HEK293 (cell line): ENCODE measurements at regions not wholly inside any gene's neighbourhood (a gene's known extent, or its start where the extent isn't known, plus 50 kb on each side); places are given as distances from the start of the nearest gene placed in this dataset.

Source experiments
- GLI4 ChIP-seq: fragments of 450-650 bp; formaldehyde crosslinking; IDR thresholded peaks from 2 replicates; pipeline ENCODE4 v1.5.1; 2016; ENCODE audit warnings: missing biosample characterization, missing genetic modification characterization
- KLF1 ChIP-seq: fragments of 450-650 bp; formaldehyde crosslinking; IDR thresholded peaks from 2 replicates; pipeline ENCODE4 v1.5.1; 2016; ENCODE audit warnings: missing biosample characterization, missing genetic modification characterization
- MEIS1 ChIP-seq: sonication (generic); formaldehyde crosslinking; IDR thresholded peaks from 2 replicates; pipeline ENCODE4 v1.8.1; 2022; ENCODE audit warnings: missing genetic modification reagents, mild to moderate bottlenecking, borderline replicate concordance
- ZFP69B ChIP-seq: fragments of 450-650 bp; formaldehyde crosslinking; IDR thresholded peaks from 2 replicates; pipeline ENCODE4 v1.5.1; 2016; ENCODE audit warnings: missing biosample characterization, missing genetic modification characterization
- TF ChIP-seq, protein P1 (sequence below): fragments of 450-650 bp; formaldehyde crosslinking; IDR thresholded peaks from 2 replicates; pipeline ENCODE4 v1.5.1; 2016; ENCODE audit warnings: missing biosample characterization, missing genetic modification characterization

DNA sequence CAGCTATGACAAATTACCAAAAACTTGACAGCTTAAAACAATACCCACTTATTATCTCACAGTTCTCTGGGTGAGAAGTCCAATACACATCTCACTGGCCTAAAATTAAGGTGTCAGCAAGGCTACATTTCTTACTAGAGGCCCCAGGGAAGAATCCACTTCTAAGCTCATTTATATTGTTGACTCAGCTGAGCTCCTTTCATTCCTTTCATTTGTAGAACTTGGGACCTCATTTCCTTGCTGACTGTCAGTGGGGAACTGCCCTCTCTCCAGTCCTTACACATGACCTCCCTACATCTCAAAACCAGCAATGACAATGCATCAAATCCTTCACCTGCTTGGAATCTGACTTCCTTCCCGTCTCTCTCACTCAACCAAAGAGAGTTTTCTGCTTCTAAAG lies 240.3 kb downstream of the IPMK start:
- TF ChIP-seq, protein P1, sequence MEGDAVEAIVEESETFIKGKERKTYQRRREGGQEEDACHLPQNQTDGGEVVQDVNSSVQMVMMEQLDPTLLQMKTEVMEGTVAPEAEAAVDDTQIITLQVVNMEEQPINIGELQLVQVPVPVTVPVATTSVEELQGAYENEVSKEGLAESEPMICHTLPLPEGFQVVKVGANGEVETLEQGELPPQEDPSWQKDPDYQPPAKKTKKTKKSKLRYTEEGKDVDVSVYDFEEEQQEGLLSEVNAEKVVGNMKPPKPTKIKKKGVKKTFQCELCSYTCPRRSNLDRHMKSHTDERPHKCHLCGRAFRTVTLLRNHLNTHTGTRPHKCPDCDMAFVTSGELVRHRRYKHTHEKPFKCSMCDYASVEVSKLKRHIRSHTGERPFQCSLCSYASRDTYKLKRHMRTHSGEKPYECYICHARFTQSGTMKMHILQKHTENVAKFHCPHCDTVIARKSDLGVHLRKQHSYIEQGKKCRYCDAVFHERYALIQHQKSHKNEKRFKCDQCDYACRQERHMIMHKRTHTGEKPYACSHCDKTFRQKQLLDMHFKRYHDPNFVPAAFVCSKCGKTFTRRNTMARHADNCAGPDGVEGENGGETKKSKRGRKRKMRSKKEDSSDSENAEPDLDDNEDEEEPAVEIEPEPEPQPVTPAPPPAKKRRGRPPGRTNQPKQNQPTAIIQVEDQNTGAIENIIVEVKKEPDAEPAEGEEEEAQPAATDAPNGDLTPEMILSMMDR (tag by site-specific recombination), result no peak
- TF ChIP-seq ZFP69B (tag by site-specific recombination) (no peak), MEIS1 (CRISPR knock-in tag) (no peak), GLI4 (tag by site-specific recombination) (no peak), KLF1 (tag by site-specific recombination) (no peak)
